ENCODE measurements at regions not wholly inside any gene's neighbourhood (a gene's known extent, or its start where the extent isn't known, plus 50 kb on each side); places are given as distances from the start of the nearest gene placed in this dataset.

- TF ChIP-seq CTCF (IDR thresholded peaks at IDR 0.05; ENCODE audit: poor library complexity, severe bottlenecking) (no peak), REST (IDR thresholded peaks at IDR 0.05; ENCODE audit: borderline replicate concordance) (no peak), EP300 (conservative IDR thresholded peaks at IDR 0.05; ENCODE audit: poor library complexity, severe bottlenecking) (no peak), SMC3 (conservative IDR thresholded peaks at IDR 0.05; ENCODE audit: poor library complexity) (no peak), RAD21 (conservative IDR thresholded peaks at IDR 0.05) (no peak)
Observed at GRCh38 chr3:26233374-26233773, 389.2 kb upstream of the LRRC3B start.

All from neural cell (in vitro differentiated cells).